GM19025 (cell line): ENCODE measurements at regions not wholly inside any gene's neighbourhood (a gene's known extent, or its start where the extent isn't known, plus 50 kb on each side); places are given as distances from the start of the nearest gene placed in this dataset.

Experiments used
- ATAC-seq: cut with Tn5 transposase; IDR thresholded peaks from one replicate; pipeline ENCODE4 v1.9.1; 2021; ENCODE audit warnings: mild to moderate bottlenecking, low read depth, moderate library complexity; ENCODE audit not compliant: unreplicated experiment

DNA sequence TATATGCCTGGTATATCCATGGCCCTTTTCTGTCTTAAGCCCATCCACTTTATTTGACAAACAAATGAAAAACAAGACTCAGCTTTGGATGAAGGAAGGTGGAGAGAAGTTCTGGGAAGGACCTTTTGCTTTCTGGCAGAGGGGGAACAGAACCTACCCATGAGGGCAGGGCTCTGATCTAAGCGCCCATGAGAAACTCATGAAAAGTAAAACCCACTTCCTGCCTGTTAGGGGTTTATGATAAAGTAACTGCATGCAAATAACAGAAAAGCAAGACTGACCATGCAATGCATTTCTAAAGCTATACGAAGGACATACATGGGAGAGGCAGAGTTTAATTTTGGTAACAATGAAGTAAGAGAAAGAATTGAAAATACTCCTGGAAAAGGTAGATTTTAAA lies 181.9 kb upstream of the ADRA1B start:
- no peak for ATAC-seq

DNA sequence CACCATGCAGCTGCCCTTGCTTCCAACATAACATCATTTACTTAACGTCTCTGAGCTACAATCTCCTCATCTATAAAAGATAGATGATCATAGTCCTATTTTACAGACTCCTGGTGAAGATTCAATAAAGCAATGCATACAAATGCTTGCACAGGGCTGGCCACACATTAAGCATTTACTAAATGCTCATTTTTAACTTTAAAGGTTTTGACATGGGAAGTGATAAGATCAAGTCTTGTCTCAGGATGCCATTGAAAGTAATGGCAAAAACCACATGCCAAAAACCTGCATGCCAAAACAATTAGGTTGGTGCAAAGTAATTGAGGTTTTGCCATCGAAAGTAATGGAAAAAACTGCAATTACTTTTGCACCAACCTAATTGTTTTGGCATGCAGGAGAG lies 181.2 kb upstream of the ADRA1B start:
- ATAC-seq, result no peak

DNA sequence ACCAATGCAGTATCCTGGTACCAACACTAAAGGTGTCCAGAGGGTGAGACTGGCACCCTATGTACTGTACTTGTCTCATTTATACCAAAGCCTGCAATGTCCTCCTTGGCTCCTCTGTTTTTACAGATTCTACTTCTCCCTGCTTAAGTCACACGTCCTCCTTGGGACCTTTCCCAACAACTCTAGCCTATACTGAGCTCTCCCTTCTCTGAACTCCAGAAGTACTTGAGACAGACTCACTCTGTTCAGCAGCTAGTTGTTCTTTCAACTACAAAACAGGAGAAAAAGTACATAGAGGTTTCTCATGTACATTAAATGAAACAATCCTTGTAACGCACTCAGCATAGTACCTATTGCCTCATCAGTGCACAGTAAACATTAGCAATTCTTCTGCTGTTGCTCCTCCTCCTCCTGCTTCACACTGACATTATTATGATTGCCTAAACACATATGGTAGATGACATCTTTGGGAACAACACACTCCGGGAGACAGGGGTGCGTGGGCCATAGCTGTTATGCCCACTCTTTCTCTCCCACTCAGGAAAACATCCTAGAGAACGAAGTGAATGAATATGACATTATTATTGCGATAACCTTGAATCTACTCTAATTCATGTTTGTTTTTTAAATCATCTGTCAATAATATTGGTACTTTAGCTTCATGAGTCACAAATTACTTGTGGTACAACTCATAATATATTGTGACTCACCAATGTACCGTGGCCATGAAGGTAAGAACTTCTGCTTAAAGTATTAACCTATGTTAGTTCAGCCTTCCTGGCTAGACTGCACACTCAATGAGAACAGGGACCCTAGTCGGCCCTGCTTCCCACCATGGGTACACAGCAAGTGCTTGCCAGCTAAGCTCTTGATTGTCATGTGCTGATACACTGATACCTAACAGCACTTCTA lies 180.3 kb upstream of the ADRA1B start:
- ATAC-seq, result no peak

DNA sequence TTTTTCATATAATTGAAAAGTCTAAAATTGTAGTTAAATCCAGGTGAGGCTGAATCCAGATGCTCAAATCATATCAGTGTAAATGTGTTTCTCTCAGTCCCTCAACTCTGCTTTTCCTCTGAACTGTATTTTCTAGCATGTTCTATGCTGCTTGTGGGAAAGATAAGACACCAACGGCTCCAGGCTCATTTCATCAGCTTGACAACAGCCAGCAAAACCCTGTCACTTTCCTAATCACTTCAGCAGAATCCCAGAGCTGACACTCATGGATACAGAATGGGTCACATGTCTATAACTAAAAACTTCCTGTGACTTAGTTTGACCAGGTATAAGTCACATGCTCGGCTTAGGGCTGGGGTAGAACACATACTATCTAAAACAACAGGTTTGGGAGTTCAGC lies 179.4 kb upstream of the ADRA1B start:
- no peak for ATAC-seq

DNA sequence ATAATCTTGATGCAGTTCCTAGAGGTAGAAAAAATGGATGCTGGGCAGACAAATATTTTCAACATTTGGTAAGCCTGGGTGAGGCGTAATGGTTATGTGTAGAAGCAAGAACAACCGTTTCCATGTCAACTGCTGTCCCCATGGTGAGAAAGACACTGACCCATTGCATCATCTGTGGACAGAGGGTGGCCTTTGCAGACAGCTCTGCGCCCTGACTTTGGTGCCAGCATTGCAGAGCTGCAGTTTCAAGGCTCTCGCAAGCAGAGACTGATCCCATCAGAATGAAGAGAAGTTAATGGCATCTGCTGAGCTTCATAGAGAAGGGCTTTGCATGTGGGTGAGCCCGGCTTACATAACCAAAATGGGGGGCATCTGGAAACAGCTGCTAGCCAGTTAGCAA lies 179.0 kb upstream of the ADRA1B start:
- ATAC-seq, result no peak

DNA sequence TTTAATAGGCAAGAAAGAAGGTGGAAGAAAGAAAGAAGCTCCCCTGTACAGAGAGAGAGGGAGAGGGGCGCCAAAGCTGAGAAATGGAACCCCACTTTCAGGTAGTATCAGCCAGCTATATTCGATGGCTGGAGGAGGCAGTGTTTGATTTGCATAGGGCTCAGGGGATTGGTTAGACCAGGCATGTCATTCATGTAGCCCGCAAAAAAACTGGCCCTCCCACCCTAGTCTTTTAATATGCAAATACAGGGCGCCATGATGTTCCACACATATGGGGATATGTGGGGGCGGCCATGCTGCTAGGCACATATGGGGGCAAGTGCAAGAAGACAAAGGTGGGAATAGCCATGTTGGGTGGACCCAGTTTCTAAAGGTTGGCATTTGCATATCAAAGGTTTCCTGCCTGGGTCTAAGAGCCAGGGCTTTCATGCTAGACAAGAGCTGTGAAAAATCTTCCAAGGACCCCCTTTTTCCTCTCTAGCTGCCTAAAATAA lies 174.4 kb upstream of the ADRA1B start:
- ATAC-seq, result no peak

DNA sequence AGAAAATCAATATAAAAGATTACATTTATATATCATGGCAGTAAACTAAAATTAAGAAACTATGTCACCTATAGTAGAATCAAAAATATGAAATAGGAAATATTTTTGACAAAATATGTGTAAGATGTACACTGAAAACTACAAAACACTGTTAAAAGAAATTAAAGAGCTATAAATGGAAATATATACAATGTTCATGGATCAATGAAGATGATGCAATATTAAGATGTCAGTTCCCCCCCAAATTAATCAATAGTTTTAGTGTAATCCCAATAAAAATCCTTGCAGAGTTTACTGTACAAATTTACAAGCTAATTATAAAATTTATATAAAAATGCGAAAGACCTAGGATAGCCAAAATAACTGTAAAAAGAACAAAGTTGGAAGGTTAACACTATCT lies 173.0 kb upstream of the ADRA1B start:
- no peak for ATAC-seq

DNA sequence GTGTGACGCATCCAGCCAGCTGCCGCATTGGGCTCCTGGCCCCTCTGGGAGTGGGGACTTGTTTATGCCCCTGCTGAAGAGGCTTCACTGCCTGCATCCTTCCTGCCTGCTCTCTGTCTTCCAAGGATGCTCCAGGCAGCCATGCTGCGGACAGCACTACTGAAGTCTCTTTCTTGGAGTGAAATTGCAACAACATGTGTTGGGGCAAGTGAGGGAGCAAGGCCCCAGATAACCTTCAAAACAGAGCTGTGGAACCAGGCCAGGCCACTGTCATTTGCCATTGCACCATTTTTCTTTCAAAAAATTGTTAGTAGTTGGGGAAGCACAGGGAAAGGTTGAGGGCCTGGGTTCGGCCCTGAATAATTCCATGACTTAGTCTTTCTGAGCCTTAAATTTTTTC lies 169.6 kb upstream of the ADRA1B start:
- ATAC-seq, result no peak

DNA sequence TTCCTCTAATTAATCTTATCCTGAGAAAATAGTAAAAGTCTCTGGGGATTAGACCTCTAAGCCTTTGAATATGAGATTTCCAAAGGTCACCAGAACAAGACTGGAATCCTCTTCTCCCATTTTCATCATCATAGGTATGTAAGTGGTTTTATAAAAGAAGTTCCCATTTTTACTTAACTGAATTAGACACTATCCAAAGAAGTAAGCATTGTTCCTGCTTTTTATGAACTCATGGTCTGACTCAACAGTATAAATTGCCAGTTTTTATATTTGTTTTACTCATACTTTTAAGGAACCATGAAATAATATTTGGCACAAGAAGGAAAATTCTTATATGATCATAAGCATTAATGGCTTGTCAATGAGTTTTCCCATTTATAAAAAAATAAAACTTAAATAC lies 167.1 kb upstream of the ADRA1B start:
- ATAC-seq, result no peak

DNA sequence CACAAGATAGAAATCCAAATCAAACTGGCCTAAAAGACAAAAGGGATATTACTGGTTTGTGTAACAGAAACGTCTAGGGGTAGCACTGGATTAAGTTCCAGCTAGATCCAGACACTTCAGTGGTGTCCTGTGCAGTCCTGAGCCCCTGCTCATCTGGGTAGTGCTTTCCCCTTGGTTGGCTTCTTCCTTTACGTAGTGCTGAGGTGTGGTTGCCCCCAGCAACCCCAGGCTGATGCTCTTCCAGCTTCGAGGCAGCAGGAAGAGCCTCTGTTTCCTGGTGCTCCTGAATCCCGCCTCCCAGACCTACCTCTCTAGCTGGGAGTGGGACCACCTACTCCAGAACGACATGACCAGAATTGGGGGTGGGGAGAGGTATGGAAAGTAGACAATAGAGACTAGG lies 166.1 kb upstream of the ADRA1B start:
- no peak for ATAC-seq

DNA sequence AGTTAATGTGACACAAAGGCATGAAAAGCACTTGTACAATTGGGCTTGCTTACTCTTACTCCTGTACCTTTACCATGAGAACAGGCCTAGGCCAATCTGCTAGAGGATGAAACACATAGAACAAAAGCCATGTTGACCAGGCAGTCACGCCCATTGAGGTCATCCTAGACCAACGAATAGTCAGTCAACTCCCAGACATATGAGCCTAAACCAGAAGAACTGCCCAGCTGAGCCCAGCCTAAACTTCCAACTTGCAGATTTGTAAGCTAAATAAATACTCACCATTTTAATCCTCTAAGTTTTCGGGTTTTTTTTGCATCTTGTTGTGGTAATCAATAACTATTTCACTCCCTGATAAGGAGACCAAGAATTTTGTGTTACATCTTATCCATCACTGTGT lies 164.8 kb upstream of the ADRA1B start:
- ATAC-seq, result no peak

DNA sequence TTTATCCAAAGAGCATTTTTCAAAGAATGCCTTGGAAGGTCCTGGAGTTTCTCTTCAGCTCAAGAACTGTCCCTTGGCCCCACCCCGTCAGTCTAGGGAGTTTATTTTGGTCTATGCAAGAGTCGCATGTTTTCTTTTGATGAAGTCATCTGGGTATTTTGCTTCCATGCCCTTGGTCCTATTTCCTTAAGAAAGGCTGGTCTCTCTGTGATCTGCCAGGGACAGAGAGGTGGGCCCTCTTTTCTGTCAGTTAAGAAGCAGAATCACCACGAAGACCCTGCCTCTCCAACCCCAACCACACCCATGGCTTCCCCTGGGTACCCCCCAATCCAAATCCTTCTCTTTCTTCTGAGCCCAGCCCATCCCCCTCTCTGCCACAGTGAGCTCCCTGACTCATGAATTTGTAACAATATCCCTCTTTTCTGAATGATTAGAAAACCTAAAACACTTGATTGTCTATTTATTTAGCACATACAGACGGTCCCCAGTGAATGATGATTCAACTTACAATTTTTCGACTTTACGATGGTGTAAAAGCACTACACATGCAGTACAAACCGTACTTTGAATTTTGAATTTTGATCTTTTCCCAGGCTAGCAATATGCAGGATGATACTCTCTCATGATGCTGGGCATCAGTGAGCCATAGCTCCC lies 163.5 kb upstream of the ADRA1B start:
- ATAC-seq, result no peak

DNA sequence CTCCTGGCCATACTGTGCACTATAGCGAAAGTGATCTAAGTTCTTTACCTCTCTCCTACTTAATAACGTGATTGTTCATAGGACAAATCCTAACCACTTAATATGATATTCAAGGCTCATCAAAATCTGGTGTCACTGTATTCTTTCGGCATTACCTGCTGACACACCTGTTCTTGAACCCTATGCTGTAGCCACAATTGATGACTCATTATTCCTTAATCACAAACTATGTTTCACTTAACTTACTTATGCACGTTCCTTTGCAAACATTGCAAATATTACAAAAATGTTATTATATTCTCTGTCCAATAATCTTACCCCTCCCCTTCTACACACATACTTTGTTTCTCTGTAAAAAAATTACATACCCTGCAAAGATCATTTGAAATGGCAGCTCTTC lies 158.1 kb upstream of the ADRA1B start:
- ATAC-seq, result no peak

DNA sequence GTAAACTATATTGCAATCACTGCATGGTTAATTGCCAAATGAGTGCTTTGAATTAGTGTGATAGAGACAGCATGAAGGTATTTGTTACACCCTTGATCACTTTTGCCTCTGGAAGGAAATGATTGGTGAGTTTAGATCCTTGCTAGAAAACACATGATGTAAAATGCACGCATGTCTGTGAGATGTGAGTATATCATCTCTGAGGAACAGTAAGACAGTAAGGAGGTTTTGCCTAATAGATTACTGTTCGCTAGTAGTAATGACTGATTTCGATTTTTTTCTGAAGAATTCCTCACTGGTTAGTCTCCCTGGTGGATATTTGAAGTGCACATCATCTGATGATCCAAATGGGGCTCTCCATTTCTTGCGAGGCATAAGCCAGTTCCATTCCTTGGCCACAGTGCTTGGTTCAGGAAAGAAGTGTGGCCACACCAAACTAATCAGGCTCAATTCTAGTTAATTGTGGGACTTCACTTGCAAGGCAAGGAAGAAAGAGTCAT lies 156.4 kb upstream of the ADRA1B start:
- no peak for ATAC-seq

DNA sequence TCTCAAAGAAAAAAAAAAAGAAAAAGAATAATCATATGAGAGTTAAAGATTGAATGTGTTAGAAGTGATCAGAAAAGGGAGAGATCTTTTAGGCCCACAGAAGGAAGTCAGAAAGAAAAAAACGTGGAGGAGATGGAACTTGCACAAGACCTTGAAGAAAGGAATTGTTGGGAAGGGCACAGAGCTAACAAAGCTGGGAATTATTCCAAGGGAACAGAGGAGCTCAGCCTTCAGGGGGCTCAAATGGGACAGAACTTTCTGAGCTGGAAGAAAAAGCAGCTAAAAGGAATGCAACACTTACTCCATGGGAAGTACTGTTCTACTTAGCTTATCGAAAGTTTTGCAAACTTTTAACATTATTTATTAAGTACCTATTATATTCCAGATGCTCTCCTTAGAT lies 153.4 kb upstream of the ADRA1B start:
- no peak for ATAC-seq

DNA sequence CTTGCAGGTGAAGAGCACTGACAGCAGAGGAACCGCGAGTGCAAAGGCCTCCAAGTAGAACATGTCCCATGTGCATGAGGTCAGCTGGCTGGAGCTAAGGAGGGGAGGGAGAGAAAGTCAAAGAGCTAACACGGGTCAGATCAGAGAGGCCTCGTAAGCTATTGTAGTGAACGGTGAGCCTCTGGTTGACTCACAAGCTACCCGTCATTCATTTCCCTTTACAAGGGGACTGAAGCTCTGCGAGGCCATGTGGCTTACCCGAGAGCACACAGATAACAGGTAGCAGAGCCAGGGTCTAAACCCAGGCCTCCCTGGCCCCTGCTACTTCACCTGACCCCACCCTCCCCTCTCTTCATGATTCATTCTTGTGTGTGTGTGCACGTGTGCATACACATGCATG lies 152.7 kb upstream of the ADRA1B start:
- ATAC-seq, result no peak

DNA sequence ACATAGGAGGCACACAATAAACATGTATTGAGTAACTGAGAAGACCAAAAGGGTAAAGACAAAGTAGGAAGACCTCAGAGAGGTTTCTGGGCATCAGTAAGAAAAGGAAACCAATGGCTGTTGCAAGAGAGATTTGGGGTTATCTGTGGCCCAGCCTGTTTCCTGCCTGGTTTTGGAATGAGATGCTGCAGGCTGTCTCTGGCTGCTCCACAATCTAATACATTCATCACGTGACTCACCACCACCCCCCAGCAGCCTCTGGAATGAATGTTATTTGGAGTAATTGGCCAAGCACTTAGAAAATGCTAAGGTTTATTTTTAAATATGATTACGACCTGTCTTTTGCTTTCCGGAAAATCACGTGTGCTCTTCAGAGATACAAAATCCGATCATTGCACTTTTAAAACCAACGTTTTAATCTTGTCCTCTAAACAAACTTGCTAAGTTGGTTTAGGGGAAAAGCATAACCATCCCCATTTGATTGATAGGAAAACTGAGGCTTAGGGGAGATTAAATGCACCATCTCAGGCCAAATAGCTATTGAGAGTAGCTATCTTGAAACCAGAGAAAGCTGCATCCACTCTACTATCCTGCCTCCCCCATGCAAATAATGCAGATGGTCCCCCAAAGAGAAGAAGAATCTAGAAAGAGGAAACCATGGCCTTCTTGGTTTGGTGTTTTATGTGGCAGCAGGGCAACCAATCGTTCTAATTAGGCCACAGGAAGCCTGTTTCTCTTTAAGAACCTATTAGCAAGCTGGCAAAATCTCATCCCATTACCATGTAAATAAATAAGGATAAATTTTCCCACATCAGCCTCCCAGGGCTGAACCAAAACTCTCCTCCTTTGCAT lies 151.8 kb upstream of the ADRA1B start:
- ATAC-seq, result no peak

DNA sequence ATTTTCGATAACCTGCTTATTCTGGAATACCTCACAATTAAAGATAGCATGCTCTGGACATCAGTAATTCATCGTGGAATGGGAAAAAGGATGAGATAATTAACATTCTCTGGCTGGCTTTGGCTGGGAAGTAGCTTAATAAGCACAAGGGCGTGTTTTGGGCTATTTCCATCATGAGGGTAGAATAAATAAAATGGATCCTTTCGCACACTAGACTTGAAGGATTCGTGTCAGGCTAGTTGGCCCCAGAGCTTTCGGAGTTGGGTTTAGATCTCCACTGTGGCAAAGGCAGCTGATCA lies 151.2 kb upstream of the ADRA1B start:
- ATAC-seq, result no peak

DNA sequence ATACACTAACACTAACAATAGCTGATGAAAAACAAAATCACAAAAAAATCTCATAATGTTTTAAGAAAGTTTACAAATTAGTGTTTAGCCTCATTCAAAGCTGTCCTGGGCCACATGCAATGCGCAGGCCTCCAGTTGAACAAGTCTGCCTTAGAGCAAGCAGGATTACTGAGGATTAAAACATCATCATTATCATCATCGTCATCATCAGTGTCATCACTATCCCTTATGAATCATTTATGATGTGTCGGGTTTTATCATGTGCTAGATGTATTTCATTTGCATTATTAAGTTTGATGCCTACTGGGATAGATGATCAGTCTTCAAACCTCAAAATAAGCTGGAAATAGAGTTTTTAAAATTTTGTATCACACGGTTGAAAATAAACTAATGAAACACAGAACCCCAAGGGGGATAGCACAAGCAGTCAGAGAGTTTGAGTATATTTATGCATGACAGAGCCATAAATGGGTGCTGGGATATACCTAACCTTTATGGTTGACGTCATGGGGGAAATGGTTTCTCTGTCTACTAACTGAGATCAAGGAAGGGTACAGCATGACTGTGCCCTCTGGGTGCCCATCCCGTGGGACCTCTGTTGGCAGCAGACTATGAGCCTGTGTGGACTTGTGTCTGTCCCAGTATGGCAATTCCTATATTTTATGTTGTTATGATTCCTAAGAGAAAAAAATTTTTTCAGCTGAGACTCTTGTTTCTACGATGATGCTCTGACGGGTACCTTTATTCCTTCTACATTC lies 150.3 kb upstream of the ADRA1B start:
- no peak for ATAC-seq

DNA sequence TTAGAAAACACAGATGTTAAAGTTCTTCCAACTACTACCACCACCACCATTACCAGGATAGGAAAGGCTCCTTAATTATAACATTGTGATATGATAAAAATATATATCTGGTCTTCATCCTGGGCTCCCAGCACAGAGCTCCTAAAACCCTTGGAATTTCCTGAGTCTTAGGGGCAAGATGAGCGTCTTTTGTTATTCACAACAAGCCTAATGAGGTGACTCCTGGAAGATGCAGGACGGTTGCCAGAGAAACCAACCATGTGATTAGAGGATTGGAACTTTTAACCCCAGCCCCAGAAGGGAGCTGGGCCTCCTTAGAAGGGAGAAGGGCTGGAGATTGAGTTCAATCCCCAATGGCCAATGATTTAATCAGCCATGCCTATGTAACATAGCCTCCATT lies 148.0 kb upstream of the ADRA1B start:
- ATAC-seq, result no peak
